ENCODE measurements at regions not wholly inside any gene's neighbourhood (a gene's known extent, or its start where the extent isn't known, plus 50 kb on each side); places are given as distances from the start of the nearest gene placed in this dataset.

DNA sequence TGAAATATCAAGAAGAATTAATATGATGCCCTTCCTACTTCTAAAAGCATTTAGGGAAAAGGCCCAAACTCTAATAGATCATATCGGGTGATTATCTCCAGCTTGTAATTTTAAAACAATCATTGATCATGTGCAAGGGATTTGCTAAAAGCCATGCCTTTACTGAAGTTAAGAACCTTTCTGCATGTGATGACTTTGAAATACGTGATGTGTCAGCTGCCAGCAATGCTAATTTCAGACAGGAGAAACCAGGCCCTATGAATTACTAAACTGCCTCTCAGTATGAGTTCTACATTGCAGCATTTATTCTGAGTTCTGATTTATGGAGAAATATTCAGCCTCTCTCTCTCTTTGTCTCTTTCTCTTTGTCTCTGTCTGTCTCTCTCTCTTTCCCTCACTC, 203.6 kb upstream of the AKR1E2 start:
- TF ChIP-seq POLR2A (IDR thresholded peaks at IDR 0.05; ENCODE audit: low read depth, low read length): no peak
- no peak for TF ChIP-seq POLR2AphosphoS5 (IDR thresholded peaks at IDR 0.05; ENCODE audit: low read depth, low read length)
- no peak for TF ChIP-seq TAF1 (IDR thresholded peaks at IDR 0.05; ENCODE audit: borderline replicate concordance, low read depth, low read length)

Measured in GM12892 (cell line).